HG03097 (cell line): ENCODE measurements at regions not wholly inside any gene's neighbourhood (a gene's known extent, or its start where the extent isn't known, plus 50 kb on each side); places are given as distances from the start of the nearest gene placed in this dataset.

Experiments
- ATAC-seq: cut with Tn5 transposase; IDR thresholded peaks from one replicate; pipeline ENCODE4 v1.9.1; 2021; ENCODE audit not compliant: unreplicated experiment, low FRiP score

- ATAC-seq = no peak
Measured at GRCh38 chr21:30986965-30987364, 51.3 kb downstream of the KRTAP19-8 start.

- no peak for ATAC-seq
Measured at GRCh38 chr21:30984889-30985288, 53.4 kb downstream of the KRTAP19-8 start.

- ATAC-seq = peak; percentile 67
Measured at GRCh38 chr21:30981403-30981802, 56.9 kb downstream of the KRTAP19-8 start.

DNA sequence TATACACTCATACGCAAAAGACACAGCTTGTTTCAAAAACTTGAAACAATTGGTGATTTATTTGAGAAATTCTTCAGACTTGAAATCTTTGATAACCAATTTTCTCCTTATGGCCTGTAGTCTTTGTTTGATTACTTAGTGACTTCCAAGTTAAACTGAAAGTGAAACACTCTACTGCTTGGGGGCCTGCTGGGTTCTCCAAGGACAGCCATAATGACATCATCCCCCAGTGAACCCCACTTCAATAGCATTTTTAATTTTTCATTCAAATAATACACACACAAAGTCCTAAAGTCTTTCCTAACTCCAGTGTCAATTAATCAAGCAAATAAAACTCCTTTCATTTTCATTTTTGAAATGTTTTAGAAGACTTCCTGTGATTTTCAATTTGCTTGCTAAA lies 59.2 kb downstream of the KRTAP19-8 start:
- ATAC-seq = no peak

DNA sequence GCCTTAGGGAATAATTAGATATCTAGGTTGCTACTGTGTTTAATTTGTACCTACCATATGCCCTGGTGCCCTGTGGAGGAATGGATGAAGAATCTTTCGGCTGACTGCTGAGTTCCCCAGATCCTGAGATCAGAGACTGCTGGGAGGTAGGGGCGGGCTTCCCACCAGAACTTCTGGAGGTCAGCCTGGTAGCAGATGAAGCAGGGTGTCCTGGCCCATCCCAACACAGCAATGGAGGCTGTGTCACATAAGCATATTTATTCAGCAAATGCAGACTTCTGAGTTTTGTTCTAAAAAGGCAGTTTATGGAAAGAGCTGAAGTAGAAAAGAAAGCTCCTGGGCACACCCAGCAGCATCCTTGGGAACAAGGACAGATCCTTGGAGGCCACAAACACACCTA lies 74.0 kb downstream of the KRTAP19-8 start:
- ATAC-seq = no peak

DNA sequence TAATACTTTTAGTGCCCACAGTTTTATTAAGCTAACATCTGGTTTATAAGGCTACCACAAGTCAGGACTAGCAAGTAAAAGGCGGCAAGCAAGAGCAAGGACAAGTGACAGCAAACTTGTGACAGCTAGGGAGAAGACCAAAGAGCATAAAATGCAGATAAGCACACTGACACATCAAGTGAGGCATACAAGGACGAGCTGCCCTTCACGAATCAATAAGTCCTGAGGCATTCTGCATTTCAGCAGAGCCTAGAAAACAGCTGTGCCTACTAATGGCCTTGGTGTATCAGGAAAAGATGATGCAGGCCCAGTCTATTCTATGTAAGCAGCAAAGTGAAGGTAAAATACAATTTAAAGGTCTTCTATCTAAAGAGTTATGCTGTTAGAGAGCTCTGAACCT lies 74.8 kb downstream of the KRTAP19-8 start:
- no peak for ATAC-seq

GRCh38 chr21:30962013-30962412 lies 76.3 kb downstream of the KRTAP19-8 start:
- ATAC-seq = no peak

DNA sequence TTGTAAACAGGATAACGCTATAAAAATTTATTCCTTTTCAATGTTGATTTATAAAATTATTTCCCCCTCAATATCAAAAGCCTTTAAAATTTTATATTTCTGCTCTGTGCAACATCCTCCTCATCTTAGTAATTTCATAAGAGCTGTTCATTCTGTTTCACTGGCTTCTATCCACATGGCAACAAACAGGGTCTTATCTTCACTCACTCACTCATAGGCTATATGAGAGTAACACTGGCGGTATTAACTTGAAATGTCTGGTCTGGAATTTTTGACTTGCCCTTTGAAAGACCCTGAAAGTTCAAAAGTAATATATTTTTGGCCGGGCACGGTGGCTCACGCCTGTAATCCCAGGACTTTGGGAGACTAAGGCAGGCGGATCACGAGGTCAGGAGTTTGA lies 77.4 kb upstream of the KRTAP11-1 start:
- ATAC-seq = no peak

DNA sequence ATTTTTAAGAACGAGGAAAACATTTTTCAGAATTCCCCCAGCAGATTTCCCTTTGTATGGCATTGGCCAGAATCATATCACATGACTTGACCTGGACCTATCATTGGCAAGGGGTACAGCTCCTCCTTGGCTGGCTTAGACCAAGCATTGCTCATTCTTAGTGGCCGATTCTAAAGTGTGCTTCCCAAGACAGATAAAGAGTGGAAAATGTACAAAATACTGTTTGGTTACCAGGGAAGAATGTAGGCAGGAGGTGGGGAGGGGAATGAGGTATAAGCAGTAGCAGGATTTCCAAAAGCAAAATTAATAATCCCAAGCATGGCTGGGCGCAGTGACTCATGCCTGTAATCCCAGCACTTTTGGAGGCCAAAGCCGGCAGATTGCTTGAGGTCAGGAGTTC lies 75.6 kb upstream of the KRTAP11-1 start:
- no peak for ATAC-seq

DNA sequence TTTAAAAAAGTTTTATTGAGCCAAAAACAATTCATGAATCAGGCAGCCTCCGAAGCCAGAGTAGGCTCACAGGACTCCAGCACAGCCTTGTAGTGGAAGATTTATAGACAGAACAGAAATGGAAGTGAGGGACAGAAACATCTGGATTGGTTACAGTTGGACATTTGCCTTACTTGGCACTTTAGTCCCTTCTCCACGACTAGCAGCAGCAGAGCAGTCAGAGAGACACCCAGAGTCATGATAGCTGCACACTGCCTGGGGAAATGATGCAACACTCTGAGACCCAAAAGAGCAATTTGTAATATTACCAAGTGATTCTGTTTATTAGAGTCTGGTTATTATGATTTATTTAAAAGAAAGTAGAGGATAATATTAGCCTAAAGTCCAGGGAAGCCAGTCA lies 72.2 kb upstream of the KRTAP11-1 start:
- no peak for ATAC-seq

GRCh38 chr21:30947141-30947540 lies 65.8 kb upstream of the KRTAP11-1 start:
- ATAC-seq = no peak

- ATAC-seq = no peak
Measured at GRCh38 chr21:30943920-30944319, 62.5 kb upstream of the KRTAP11-1 start.

GRCh38 chr21:30943243-30943642 lies 61.9 kb upstream of the KRTAP11-1 start:
- ATAC-seq = no peak

DNA sequence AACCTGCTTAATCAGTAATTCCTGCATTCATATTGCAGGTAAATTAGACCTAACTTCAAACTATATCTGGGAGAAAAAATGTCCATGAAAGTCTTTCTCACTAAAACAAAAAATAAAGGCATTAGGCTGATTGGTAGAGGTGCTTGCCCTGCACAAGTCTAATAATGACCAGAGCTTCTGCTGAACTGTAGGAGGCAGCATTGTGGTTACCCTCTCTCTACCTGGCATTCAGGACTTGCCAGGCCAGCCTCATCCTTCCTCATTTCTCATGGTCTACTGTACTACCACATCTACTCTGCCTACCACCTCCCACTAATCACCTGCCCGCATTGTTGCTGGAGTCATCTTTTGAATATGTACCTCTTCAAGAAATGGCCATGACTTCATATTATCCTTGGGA lies 60.8 kb upstream of the KRTAP11-1 start:
- no peak for ATAC-seq

DNA sequence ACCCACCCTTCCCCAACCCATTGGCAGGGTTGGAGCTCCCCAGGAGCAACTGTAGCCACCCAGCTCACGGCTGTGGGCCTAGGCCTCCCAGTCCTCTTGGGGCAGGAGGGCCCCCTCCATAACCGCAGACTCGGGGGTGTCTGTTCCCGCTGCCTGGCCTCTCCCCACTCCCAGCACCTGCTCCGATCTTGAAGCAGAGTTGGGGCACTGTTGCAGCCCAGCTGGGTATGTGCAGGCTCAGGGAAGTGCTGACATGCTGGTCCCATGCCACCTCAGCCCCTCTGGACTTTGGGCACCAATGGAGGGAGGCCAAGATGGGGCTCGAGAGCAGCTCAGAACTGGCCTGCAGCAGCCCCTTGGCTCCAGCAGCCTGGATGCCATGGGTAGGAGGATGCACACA lies 54.8 kb upstream of the KRTAP11-1 start:
- ATAC-seq = no peak

DNA sequence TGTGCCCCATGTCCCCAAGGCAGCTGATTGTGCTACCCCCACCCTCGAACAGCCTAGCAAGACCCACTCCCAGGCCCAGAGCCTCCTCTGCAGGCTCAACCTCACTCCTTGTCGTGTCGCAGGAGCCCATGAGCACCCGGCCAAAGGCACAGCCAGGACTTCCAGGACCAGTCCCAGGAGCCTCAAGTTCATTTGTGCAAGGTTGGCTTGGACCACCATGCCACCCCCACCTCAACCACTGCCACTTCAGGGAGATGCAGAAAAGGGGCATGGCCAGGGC lies 54.4 kb upstream of the KRTAP11-1 start:
- no peak for ATAC-seq

GRCh38 chr21:30935121-30935888 lies 53.9 kb upstream of the KRTAP11-1 start:
- ATAC-seq = no peak

DNA sequence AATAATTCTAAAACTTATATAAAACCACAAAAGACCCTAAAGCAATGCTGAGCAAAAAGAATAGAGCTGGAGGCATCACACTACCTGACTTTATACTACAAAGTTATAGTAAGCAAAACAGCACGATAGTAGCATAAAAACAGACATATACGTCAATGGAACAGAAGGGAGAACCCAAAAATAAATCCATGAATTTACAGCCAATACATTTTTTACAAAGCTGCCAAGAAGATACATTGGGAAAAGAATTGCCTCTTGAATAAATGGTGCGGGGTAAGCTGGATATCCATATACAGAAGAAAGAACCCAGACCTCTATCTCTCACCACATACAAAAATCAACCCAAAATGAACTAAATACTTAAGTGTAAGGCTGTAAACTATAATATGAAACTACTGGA lies 51.3 kb upstream of the KRTAP11-1 start:
- ATAC-seq = no peak
